Iris pigment epithelial cell (primary cell): ENCODE measurements at regions not wholly inside any gene's neighbourhood (a gene's known extent, or its start where the extent isn't known, plus 50 kb on each side); places are given as distances from the start of the nearest gene placed in this dataset.

Experiments used
- DNase-seq: peaks from one replicate; pipeline ENCODE4 v3.0.0-alpha.2; 2011; ENCODE audit warnings: low read depth

DNA sequence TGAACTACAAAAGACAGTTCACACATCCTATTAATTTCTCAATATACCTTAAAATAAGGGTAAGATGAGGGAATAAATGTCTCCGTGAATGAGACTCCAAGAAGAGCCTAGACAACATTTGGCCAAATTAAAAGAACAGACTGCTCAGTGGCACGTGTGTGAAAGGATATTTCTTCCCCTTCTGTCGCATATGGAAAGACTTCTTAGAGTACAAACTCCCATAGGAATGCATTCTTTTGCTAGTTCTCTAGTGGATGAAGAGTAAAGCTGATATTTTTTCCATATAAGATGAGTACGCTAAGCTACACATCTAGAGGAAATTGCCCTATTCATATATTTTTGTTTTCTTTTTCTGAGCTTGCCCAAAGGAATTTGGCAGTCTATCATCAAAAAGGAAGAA lies 710.0 kb upstream of the ID2 start:
- no peak for DNase-seq

- DNase-seq: no peak
These were observed 709.2 kb upstream of the ID2 start for GRCh38 chr2:7972670-7973069.

GRCh38 chr2:7973801-7974480 lies 707.9 kb upstream of the ID2 start:
- DNase-seq: no peak

DNA sequence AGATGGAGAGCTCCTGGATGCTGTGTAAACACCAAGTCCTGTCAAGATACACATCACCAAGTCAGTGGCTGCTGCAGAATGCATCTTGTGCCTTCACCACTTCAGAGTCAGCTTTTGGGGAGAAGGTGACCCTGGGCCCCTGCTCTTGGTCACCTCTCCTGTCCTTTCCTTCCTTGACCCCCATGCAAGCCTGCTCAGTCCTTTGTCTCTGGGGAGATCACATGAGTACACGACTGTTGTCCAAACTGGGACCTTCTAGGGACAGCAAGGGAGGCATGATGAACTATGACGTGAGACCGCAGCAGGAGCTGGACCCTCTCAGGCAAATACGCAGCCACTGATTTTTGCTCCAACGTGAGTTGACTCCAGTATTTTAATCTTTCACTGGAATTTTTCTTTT lies 706.9 kb upstream of the ID2 start:
- no peak for DNase-seq

DNA sequence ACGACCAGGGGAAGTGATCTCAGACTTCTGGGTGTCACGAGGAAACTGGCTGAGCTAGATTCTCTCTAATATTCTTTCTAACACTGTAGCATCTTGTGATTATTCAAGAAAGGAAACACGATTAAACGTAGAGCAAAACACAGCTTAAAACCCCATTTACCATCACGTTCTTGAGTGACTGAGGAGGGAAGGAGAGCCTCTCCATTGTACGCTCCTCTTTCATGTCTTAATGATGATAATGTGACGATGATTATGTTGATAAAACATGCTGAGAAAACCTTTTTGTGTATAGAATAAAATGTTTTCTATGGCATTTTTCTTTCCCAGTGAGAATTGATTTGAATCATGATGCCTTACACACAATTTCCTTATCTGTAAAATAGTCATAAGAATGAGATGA lies 705.6 kb upstream of the ID2 start:
- no peak for DNase-seq

DNA sequence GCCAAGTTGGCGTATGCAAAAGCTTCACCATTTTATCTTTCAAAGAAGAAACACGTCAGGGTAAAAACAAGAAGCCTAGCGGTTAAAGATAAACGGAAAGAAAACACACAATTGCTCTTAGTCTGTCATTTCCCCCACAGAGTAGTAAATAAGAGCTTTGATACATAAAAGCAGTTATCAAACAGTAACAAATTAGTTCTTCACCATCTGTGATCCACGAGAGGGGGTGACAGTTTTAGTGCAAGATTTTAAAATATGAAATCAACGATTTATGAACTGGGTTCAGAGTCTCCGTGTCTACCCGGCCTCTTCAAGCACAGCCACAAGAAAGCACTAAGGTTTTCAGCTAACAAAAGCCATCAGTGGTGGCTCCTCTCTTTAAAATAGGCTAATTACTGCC lies 703.9 kb upstream of the ID2 start:
- DNase-seq: no peak

- DNase-seq: no peak
These were observed 699.8 kb upstream of the ID2 start for GRCh38 chr2:7982054-7982453.

GRCh38 chr2:7983451-7983850 lies 698.4 kb upstream of the ID2 start:
- no peak for DNase-seq

- no peak for DNase-seq
These were observed 697.9 kb upstream of the ID2 start for GRCh38 chr2:7983912-7984311.

- no peak for DNase-seq
These were observed 697.0 kb upstream of the ID2 start for GRCh38 chr2:7984693-7985353.

- DNase-seq: no peak
These were observed 695.4 kb upstream of the ID2 start for GRCh38 chr2:7986431-7986830.

- no peak for DNase-seq
These were observed 693.9 kb upstream of the ID2 start for GRCh38 chr2:7987992-7988391.

DNA sequence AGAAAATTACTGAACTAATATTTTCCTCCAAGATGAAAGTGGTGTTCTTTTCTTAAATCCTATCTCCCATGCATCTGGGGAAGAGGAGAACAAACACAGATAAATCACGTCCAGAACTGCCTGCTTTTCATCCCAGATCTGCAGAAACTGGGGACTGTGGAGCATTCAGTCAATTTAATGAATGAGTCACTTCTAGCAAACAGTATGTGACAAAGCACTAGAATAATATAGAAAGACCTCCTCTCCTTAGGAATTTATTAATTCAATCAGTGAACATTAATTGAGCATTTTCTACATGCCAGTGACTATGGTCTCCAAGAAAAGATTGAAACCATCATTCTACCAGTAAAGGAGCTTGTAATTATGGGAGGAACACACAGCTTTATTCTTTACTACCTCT lies 693.4 kb upstream of the ID2 start:
- DNase-seq: no peak

- DNase-seq: no peak
These were observed 692.0 kb upstream of the ID2 start for GRCh38 chr2:7989823-7990222.

GRCh38 chr2:7992612-7993602 lies 688.9 kb upstream of the ID2 start:
- no peak for DNase-seq

- DNase-seq: no peak
These were observed 687.4 kb upstream of the ID2 start for GRCh38 chr2:7994397-7994951.

- no peak for DNase-seq
These were observed 684.6 kb upstream of the ID2 start for GRCh38 chr2:7997279-7997678.

GRCh38 chr2:7999683-8000476 lies 682.0 kb upstream of the ID2 start:
- DNase-seq: no peak

DNA sequence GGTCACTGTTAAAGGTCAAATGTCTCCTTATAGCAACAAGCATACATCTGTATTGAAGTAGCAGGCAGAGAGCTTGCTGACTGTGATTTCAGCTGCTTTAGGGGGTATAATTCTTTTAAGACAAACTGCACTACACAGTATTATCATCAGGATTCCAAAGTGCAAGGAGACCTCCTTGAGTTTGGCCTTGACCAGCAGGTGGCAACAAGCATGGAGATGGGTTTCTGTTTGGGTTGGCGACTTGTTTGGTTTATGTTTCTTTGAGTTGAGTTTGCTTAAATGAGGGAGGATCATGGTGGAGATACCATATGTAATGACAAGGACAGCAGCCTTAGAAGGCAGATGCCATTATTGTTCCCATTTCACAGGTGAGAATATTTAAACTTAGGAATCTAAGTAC lies 681.0 kb upstream of the ID2 start:
- no peak for DNase-seq

DNA sequence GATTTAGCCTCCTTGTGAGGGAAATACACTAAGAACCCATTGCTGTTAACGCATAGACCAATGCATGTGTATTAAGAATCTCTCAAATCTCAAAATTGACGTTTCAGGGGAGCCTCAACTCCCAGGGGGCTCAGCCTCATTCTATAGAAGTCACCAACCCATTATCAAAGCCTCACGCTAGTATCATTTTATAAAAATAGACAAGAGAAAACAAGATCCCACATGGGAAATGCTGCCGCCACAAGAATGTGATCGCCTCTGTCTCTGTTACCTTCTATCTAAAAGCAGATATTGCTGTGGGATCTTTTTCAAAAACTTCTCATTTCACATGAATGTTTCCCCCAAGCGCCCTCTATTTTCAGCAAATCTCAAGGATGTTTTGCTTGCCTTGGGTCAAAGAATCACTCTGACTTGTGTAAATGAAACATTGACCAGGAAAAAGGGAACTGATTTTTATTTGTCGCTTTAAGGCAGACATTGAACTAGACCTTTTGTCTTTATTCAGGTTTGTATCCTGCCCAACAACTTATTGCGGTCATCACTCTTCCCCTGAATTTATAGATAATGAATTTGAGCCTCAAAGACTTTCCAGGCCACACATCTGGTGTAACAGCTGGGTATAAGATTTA lies 679.0 kb upstream of the ID2 start:
- no peak for DNase-seq

DNA sequence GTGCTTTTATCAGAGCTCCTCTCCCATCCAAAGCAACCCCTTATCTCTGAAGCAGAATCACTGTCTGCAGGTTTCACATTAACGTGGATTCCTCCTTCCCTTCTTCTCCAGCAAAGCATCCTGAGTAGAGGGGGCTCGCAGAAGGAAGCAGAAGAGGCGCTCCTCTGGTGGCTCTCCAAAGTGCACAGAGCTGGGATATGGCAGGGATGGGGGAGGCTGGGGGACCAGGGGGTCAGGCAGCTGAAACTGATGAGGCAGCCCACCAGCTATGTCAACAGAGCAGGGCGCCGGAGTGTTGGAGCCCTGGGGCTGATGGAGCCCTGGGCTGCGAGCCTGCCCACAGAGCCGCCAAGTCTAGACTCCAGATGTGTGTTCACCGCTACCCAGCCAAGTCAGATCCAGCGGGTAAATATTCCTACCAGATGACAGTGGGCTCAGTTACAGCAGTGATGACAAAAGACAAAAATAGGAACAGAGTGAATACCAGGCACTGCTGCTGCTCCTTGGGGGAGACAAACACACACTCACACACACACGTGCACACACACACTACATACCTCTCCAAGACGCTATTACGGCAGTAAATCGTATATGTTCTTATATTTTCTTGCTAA lies 678.3 kb upstream of the ID2 start:
- no peak for DNase-seq
